ENCODE measurements at regions not wholly inside any gene's neighbourhood (a gene's known extent, or its start where the extent isn't known, plus 50 kb on each side); places are given as distances from the start of the nearest gene placed in this dataset.
A peak's percentile ranks its signal among the peaks of the same experiment; 100 is the strongest.

GRCh38 chr1:221462345-221462744, 279.5 kb downstream of the DUSP10 start:
- H3K9me3 ChIP-seq (ENCODE audit: control insufficient read depth in 2 of 2, insufficient read depth in 1 of 2, low read depth in 1 of 2, low read length in 1 of 2) = no peaks in the 10 kb centered on the region
- H3K27me3 ChIP-seq (ENCODE audit: control insufficient read depth in 3 of 3, insufficient read depth in 3 of 3, low read length in 3 of 3) = no peaks in the 10 kb centered on the region
- no peaks in the 10 kb centered on the region for H3K4me1 ChIP-seq (ENCODE audit: control insufficient read depth in 3 of 3, insufficient read depth in 2 of 3, low read depth in 1 of 3, low read length in 2 of 3)
- no peak for FAIRE-seq
- no peak overlapping the region for H3K27ac ChIP-seq (ENCODE audit: low read depth in 1 of 3, low read length in 2 of 3)
- no peak for DNase-seq
- 75 to 78% (median 77%) methylated on average over 1 of the region's 1 CpG for WGBS, 3 donors
- H3K4me3 ChIP-seq (ENCODE audit: low read depth in 1 of 3, low read length in 3 of 3) = no peak overlapping the region
- no peaks in the 10 kb centered on the region for H3K36me3 ChIP-seq (ENCODE audit: control insufficient read depth in 3 of 3, insufficient read depth in 2 of 3, low read depth in 1 of 3, low read length in 3 of 3)

GRCh38 chr1:221468546-221468945, 273.3 kb downstream of the DUSP10 start:
- no peak overlapping the region for H3K27ac ChIP-seq (ENCODE audit: low read depth in 1 of 3, low read length in 2 of 3)
- FAIRE-seq (no peak), DNase-seq (no peak)
- H3K36me3 ChIP-seq (ENCODE audit: control insufficient read depth in 3 of 3, insufficient read depth in 2 of 3, low read depth in 1 of 3, low read length in 3 of 3) = no peaks in the 10 kb centered on the region
- H3K4me1 ChIP-seq (ENCODE audit: control insufficient read depth in 3 of 3, insufficient read depth in 2 of 3, low read depth in 1 of 3, low read length in 2 of 3) = no peaks in the 10 kb centered on the region
- no peak overlapping the region for H3K4me3 ChIP-seq (ENCODE audit: low read depth in 1 of 3, low read length in 3 of 3)
- WGBS, 3 donors = 89 to 91% (median 90%) methylated on average over 6 of the region's 6 CpGs
- H3K9me3 ChIP-seq (ENCODE audit: control insufficient read depth in 2 of 2, insufficient read depth in 1 of 2, low read depth in 1 of 2, low read length in 1 of 2) = no peaks in the 10 kb centered on the region
- H3K27me3 ChIP-seq (ENCODE audit: control insufficient read depth in 3 of 3, insufficient read depth in 3 of 3, low read length in 3 of 3) = no peaks in the 10 kb centered on the region

DNA sequence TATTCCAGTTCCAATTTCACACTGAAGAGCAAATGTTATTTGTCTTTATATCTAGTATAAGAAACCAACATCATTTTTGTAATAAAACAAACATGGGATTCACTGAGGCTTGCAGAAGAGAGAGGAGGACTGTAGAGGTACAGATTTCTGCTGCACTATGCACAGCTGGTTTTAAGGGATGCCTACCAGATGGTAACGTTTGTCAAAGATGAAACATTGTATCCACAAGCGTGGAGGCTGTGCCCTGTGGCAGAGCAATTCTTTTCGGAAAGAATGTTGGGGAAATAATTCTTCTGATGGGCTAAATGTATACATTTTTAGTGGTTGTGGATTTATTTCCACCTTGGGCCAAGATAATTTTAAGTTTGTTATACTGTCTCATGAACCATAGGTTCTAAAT, 272.4 kb downstream of the DUSP10 start:
- no peak overlapping the region for H3K4me3 ChIP-seq (ENCODE audit: low read depth in 1 of 3, low read length in 3 of 3)
- 76 to 81% (median 79%) methylated on average over 3 of the region's 3 CpGs for WGBS, 3 donors
- no peak overlapping the region for H3K27ac ChIP-seq (ENCODE audit: low read depth in 1 of 3, low read length in 2 of 3)
- H3K9me3 ChIP-seq (ENCODE audit: control insufficient read depth in 2 of 2, insufficient read depth in 1 of 2, low read depth in 1 of 2, low read length in 1 of 2) = no peaks in the 10 kb centered on the region
- H3K27me3 ChIP-seq (ENCODE audit: control insufficient read depth in 3 of 3, insufficient read depth in 3 of 3, low read length in 3 of 3) = no peaks in the 10 kb centered on the region
- H3K36me3 ChIP-seq (ENCODE audit: control insufficient read depth in 3 of 3, insufficient read depth in 2 of 3, low read depth in 1 of 3, low read length in 3 of 3) = no peaks in the 10 kb centered on the region
- DNase-seq (no peak), FAIRE-seq (no peak)
- no peaks in the 10 kb centered on the region for H3K4me1 ChIP-seq (ENCODE audit: control insufficient read depth in 3 of 3, insufficient read depth in 2 of 3, low read depth in 1 of 3, low read length in 2 of 3)

GRCh38 chr1:221470000-221470698, 271.7 kb downstream of the DUSP10 start:
- FAIRE-seq (no peak), DNase-seq (no peak)
- no peak overlapping the region for H3K4me3 ChIP-seq (ENCODE audit: low read depth in 1 of 3, low read length in 3 of 3)
- H3K4me1 ChIP-seq (ENCODE audit: control insufficient read depth in 3 of 3, insufficient read depth in 2 of 3, low read depth in 1 of 3, low read length in 2 of 3) = no peaks in the 10 kb centered on the region
- no peaks in the 10 kb centered on the region for H3K27me3 ChIP-seq (ENCODE audit: control insufficient read depth in 3 of 3, insufficient read depth in 3 of 3, low read length in 3 of 3)
- no peaks in the 10 kb centered on the region for H3K36me3 ChIP-seq (ENCODE audit: control insufficient read depth in 3 of 3, insufficient read depth in 2 of 3, low read depth in 1 of 3, low read length in 3 of 3)
- no peak overlapping the region for H3K27ac ChIP-seq (ENCODE audit: low read depth in 1 of 3, low read length in 2 of 3)
- H3K9me3 ChIP-seq (ENCODE audit: control insufficient read depth in 2 of 2, insufficient read depth in 1 of 2, low read depth in 1 of 2, low read length in 1 of 2) = no peaks in the 10 kb centered on the region
- WGBS, 3 donors = 48 to 70% (median 60%) methylated on average over 6 of the region's 6 CpGs

DNA sequence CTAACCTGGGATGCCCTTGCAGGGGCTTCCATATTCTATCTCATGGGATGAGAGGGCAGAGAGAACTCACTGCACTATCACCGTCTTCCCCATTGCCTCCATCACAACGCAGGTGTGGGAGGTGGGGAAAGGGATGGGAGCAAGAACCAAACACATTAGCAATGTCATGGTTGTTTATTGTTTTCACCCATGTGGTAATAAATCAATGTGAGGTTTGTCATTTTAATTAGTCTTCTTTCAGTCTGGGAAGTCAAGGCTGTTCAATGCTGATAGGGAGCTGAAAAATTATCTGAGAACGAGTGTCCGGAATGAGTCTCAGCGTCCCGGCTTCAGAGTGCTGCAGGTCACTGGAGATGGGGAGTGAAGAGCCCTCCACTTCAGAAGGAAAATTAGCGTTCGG, 268.5 kb downstream of the DUSP10 start:
- Histone ChIP-seq H3K36me3 (ENCODE audit: control insufficient read depth in 3 of 3, insufficient read depth in 2 of 3, low read depth in 1 of 3, low read length in 3 of 3) (no peaks in the 10 kb centered on the region), H3K4me3 (ENCODE audit: low read depth in 1 of 3, low read length in 3 of 3) (no peak overlapping the region), H3K9me3 (ENCODE audit: control insufficient read depth in 2 of 2, insufficient read depth in 1 of 2, low read depth in 1 of 2, low read length in 1 of 2) (no peaks in the 10 kb centered on the region), H3K27ac (ENCODE audit: low read depth in 1 of 3, low read length in 2 of 3) (no peak overlapping the region), H3K4me1 (ENCODE audit: control insufficient read depth in 3 of 3, insufficient read depth in 2 of 3, low read depth in 1 of 3, low read length in 2 of 3) (no peaks in the 10 kb centered on the region), H3K27me3 (ENCODE audit: control insufficient read depth in 3 of 3, insufficient read depth in 3 of 3, low read length in 3 of 3) (no peaks in the 10 kb centered on the region)
- FAIRE-seq = no peak
- no peak for DNase-seq
- 36 to 59% (median 50%) methylated on average over 8 of the region's 8 CpGs for WGBS, 3 donors

- WGBS, 3 donors = 63 to 82% (median 67%) methylated on average over 3 of the region's 3 CpGs
- H3K4me1 ChIP-seq (ENCODE audit: control insufficient read depth in 3 of 3, insufficient read depth in 2 of 3, low read depth in 1 of 3, low read length in 2 of 3) = no peaks in the 10 kb centered on the region
- H3K36me3 ChIP-seq (ENCODE audit: control insufficient read depth in 3 of 3, insufficient read depth in 2 of 3, low read depth in 1 of 3, low read length in 3 of 3) = no peaks in the 10 kb centered on the region
- H3K27ac ChIP-seq (ENCODE audit: low read depth in 1 of 3, low read length in 2 of 3) = no peak overlapping the region
- FAIRE-seq (no peak), DNase-seq (no peak)
- H3K4me3 ChIP-seq (ENCODE audit: low read depth in 1 of 3, low read length in 3 of 3) = no peak overlapping the region
- H3K9me3 ChIP-seq (ENCODE audit: control insufficient read depth in 2 of 2, insufficient read depth in 1 of 2, low read depth in 1 of 2, low read length in 1 of 2) = no peaks in the 10 kb centered on the region
- H3K27me3 ChIP-seq (ENCODE audit: control insufficient read depth in 3 of 3, insufficient read depth in 3 of 3, low read length in 3 of 3) = no peaks in the 10 kb centered on the region
These were observed 264.6 kb downstream of the DUSP10 start for GRCh38 chr1:221477252-221477651.

GRCh38 chr1:221478050-221478949, 263.6 kb downstream of the DUSP10 start:
- H3K4me1 ChIP-seq (ENCODE audit: control insufficient read depth in 3 of 3, insufficient read depth in 2 of 3, low read depth in 1 of 3, low read length in 2 of 3) = no peaks in the 10 kb centered on the region
- H3K4me3 ChIP-seq (ENCODE audit: low read depth in 1 of 3, low read length in 3 of 3) = no peak overlapping the region
- H3K27ac ChIP-seq (ENCODE audit: low read depth in 1 of 3, low read length in 2 of 3) = no peak overlapping the region
- H3K36me3 ChIP-seq (ENCODE audit: control insufficient read depth in 3 of 3, insufficient read depth in 2 of 3, low read depth in 1 of 3, low read length in 3 of 3) = no peaks in the 10 kb centered on the region
- 21 to 27% (median 21%) methylated on average over 8 of the region's 8 CpGs for WGBS, 3 donors
- FAIRE-seq (no peak), DNase-seq (peak; percentile 13 to 14)
- H3K27me3 ChIP-seq (ENCODE audit: control insufficient read depth in 3 of 3, insufficient read depth in 3 of 3, low read length in 3 of 3) = no peaks in the 10 kb centered on the region
- H3K9me3 ChIP-seq (ENCODE audit: control insufficient read depth in 2 of 2, insufficient read depth in 1 of 2, low read depth in 1 of 2, low read length in 1 of 2) = no peaks in the 10 kb centered on the region

DNA sequence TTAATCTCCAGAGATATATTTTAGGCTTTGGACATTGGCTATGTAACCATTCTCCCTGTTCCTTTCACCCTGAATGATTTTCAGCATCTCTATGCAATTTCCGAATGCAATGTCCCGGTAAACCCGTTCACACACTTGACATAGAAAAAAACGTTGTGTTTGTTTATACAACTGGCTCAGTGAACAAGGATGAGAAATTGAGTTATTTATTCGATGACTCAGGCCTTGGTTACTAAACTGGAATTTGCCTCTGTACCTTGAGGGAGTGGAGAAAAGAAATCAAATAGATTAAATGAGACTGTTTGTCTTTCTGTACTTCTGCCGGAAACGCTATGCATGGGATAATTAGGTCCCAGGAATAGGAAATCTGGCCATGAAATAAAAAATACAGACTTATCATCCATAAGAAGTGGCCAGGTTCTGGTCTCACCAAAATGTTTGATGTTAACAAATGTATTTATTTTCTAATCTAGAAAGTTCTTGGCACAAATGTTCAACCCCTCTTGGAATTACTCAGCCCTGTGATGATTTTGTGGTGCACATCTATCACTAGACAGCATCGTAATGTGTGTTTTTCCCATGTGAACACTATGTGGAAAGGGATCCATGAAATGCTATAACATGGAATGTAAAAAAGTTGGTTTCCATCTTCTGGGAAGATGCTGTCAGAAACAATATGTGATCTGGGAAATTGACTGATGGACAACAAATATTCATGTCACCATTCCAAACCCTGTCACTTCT, 253.9 kb downstream of the DUSP10 start:
- Histone ChIP-seq H3K36me3 (ENCODE audit: control insufficient read depth in 3 of 3, insufficient read depth in 2 of 3, low read depth in 1 of 3, low read length in 3 of 3) (no peaks in the 10 kb centered on the region), H3K4me3 (ENCODE audit: low read depth in 1 of 3, low read length in 3 of 3) (no peak overlapping the region), H3K27me3 (ENCODE audit: control insufficient read depth in 3 of 3, insufficient read depth in 3 of 3, low read length in 3 of 3) (no peaks in the 10 kb centered on the region), H3K27ac (ENCODE audit: low read depth in 1 of 3, low read length in 2 of 3) (no peak overlapping the region), H3K9me3 (ENCODE audit: control insufficient read depth in 2 of 2, insufficient read depth in 1 of 2, low read depth in 1 of 2, low read length in 1 of 2) (no peaks in the 10 kb centered on the region), H3K4me1 (ENCODE audit: control insufficient read depth in 3 of 3, insufficient read depth in 2 of 3, low read depth in 1 of 3, low read length in 2 of 3) (no peaks in the 10 kb centered on the region)
- 56 to 68% (median 60%) methylated on average over 8 of the region's 8 CpGs for WGBS, 3 donors
- no peak for FAIRE-seq
- DNase-seq = no peak
